ENCODE measurements at regions not wholly inside any gene's neighbourhood (a gene's known extent, or its start where the extent isn't known, plus 50 kb on each side); places are given as distances from the start of the nearest gene placed in this dataset.
"Not testable (repeated sequence)": the region's sequence is repeated elsewhere in the genome, so short reads cannot be mapped to it uniquely, and the experiment has no call there.

DNA sequence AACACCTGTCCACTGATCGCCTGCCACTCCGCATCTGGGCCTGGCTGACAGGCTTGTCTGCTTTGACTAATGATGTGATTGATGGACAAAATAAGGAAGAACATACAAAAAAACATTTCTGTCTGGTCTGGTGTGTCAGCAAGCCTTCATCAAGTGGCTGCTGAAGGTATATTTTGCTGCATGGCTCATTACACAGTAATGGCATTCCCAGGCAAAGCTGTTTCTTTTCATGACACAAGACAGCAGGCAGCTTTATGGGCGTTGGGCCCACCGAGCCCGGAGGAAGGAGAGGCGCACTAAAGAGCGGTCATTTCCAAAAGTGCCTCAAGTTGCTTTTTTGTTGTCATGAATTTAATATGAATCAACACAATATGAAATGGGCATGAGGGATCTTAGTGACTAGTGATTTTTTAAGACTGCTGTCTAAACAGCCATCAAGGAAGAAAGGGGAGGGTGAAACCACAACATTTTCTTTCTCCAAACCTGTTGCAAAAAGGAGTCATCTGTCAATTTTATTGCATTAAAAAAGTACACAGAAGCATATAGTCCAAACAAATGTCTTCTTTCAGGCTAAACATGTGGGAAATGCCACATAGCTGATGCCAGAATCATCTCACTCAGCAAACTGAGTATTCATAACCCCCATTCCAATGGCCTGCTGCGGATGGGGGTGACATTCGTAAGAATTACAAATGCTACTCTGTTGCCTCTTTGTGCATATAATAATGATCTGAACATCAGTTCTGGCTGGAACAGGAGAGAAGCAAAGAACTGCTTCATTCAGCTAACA lies 476.6 kb downstream of the ZNF536 start:
- no peak for DNase-seq
- H3K4me3 ChIP-seq, result no peak overlapping the region
- H3K27me3 ChIP-seq, result no peaks in the 10 kb centered on the region
- intact Hi-C loops (cut with DNase I), result no loop called here
- TF ChIP-seq, protein P1, sequence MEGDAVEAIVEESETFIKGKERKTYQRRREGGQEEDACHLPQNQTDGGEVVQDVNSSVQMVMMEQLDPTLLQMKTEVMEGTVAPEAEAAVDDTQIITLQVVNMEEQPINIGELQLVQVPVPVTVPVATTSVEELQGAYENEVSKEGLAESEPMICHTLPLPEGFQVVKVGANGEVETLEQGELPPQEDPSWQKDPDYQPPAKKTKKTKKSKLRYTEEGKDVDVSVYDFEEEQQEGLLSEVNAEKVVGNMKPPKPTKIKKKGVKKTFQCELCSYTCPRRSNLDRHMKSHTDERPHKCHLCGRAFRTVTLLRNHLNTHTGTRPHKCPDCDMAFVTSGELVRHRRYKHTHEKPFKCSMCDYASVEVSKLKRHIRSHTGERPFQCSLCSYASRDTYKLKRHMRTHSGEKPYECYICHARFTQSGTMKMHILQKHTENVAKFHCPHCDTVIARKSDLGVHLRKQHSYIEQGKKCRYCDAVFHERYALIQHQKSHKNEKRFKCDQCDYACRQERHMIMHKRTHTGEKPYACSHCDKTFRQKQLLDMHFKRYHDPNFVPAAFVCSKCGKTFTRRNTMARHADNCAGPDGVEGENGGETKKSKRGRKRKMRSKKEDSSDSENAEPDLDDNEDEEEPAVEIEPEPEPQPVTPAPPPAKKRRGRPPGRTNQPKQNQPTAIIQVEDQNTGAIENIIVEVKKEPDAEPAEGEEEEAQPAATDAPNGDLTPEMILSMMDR (IDR thresholded peaks at IDR 0.05), result no peak
- no peaks in the 10 kb centered on the region for H3K4me1 ChIP-seq
- no peak for ATAC-seq
- no peaks in the 10 kb centered on the region for H3K9me3 ChIP-seq
- FAIRE-seq, result no peak
- 70 to 73% methylated on average over 9 of the region's 9 CpGs for WGBS, 2 donors
- H3K36me3 ChIP-seq, result no peaks in the 10 kb centered on the region
- H3K27ac ChIP-seq, result no peak overlapping the region

DNA sequence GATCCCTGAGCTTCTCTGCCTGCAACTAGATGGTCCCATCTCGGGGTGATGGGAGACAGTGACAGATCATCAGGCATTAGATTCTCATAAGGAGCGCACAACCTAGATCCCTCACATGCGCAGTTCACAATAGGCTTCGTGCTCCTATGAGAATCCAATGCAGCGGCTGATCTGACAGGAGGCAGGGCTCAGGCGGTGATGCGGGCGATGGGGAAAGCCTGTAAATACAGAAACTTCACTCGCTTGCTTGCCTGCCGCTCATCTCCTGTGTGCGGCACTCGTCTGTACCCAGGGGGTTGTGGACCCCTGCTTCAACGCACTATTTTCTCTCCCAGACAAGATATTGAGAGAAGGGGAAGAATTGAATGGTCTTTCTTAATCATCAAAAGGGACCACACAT lies 473.9 kb downstream of the ZNF536 start:
- Histone ChIP-seq H3K27ac (no peak overlapping the region), H3K9me3 (no peaks in the 10 kb centered on the region), H3K4me3 (no peak overlapping the region), H3K36me3 (no peaks in the 10 kb centered on the region), H3K27me3 (no peaks in the 10 kb centered on the region), H3K4me1 (no peaks in the 10 kb centered on the region)
- no peak for DNase-seq
- intact Hi-C loops (cut with DNase I), result no loop called here
- TF ChIP-seq, protein P1 (IDR thresholded peaks at IDR 0.05), result no peak
- 79 to 83% methylated on average over 13 of the region's 13 CpGs for WGBS, 2 donors
- ATAC-seq, result no peak
- FAIRE-seq, result no peak

DNA sequence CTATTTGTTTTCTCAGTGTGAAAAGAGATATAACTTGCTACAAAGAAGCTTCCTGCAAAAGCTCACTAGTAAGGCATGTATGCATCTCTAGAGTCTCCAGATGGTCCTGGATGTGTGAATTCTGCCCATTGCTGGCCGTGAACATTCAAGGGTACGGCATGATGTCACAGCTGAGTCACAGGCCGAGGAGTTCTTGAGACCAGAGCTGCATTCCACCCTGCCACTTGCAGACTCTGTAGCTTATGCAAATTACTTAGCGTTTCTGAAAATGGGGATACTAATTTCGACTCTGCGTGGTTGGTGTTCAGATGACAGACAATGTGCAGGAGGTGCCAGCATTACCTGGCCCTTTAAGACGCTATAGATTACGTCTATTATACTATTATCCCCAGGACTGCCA lies 470.7 kb downstream of the ZNF536 start:
- H3K27ac ChIP-seq, result no peak overlapping the region
- WGBS, 2 donors, result 67% methylated on average over 8 of the region's 8 CpGs
- no peak for DNase-seq
- H3K9me3 ChIP-seq, result no peaks in the 10 kb centered on the region
- ATAC-seq, result no peak
- TF ChIP-seq, protein P1 (IDR thresholded peaks at IDR 0.05), result no peak
- no peak overlapping the region for H3K4me3 ChIP-seq
- no peaks in the 10 kb centered on the region for H3K36me3 ChIP-seq
- intact Hi-C loops (cut with DNase I), result no loop called here
- no peaks in the 10 kb centered on the region for H3K4me1 ChIP-seq
- H3K27me3 ChIP-seq, result no peaks in the 10 kb centered on the region
- FAIRE-seq, result no peak

DNA sequence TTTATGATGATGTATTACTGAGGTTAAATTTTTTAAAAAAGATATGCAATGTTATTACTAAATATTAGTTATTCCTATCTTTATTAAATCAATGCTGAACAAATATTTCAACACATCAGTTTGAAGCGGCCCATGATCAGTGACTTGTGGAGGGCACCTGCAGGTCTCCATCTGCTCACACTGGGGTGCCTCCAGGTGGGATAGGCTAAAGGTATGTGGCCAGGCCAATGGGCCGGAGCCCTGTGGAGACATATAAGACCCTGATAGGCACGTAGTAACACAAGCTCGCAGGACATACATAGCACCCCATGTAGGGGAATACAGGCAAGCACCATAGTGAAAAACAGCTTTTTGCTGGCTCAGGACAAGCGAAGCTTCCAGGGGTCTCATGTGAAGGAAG lies 469.8 kb downstream of the ZNF536 start:
- FAIRE-seq, result no peak
- intact Hi-C loops (cut with DNase I), result no loop called here
- Histone ChIP-seq H3K36me3 (no peaks in the 10 kb centered on the region), H3K9me3 (no peaks in the 10 kb centered on the region), H3K4me3 (no peak overlapping the region), H3K4me1 (no peaks in the 10 kb centered on the region), H3K27me3 (no peaks in the 10 kb centered on the region), H3K27ac (no peak overlapping the region)
- WGBS, 2 donors, result 71 to 79% methylated on average over 5 of the region's 5 CpGs
- TF ChIP-seq, protein P1 (IDR thresholded peaks at IDR 0.05), result no peak
- DNase-seq, result no peak
- no peak for ATAC-seq

DNA sequence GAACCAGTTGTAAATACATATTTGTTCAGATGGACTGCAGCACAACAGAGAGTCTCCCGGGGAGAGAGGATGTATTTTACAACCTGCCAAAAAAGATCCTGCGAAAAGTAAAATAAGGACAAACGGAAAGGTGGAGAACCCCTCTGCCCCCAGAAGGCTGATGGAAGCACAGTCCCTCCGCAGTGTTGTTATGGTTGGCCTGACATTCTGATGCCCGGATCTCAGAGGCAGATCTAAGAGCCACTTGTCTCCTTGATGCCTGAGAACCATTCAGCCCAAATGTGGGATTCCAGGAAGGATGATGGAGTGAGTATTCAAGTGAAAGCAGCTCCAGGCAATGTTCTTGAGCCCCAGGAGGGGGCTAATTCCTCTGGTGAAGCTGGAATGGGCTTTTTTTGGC lies 458.7 kb downstream of the ZNF536 start:
- H3K27ac ChIP-seq, result no peak overlapping the region
- peaks cover 0 to 3% (median 0%) of the 10 kb centered on the region in 4 donors for H3K27me3 ChIP-seq
- no peak for ATAC-seq
- 58 to 71% methylated on average over 5 of the region's 5 CpGs for WGBS, 2 donors
- no peaks in the 10 kb centered on the region for H3K4me1 ChIP-seq
- no peak for FAIRE-seq
- H3K36me3 ChIP-seq, result no peaks in the 10 kb centered on the region
- no peaks in the 10 kb centered on the region for H3K9me3 ChIP-seq
- no peak for DNase-seq
- intact Hi-C loops (cut with DNase I), result no loop called here
- TF ChIP-seq, protein P1 (IDR thresholded peaks at IDR 0.05), result no peak
- H3K4me3 ChIP-seq, result no peak overlapping the region

DNA sequence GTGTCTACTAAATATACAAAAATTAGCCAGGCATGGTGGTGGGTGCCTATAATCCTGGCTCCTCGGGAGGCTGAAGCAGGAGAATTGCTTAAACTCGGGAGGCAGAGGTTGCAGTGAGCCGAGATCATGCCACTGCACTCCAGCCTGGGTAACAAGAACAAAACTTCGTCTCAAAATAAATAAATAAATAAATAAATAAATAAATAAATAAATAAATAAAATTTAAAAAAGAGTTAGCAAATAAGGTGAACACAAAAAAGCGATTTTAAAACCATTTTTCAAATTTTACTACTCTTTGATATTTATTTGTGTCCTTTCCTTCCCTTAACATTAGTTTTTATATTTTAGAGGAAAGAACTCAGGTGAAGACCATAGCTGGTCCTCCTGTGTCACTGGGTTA lies 453.3 kb downstream of the ZNF536 start:
- ATAC-seq; H3K27me3 ChIP-seq; H3K27ac ChIP-seq; H3K36me3 ChIP-seq; H3K4me1 ChIP-seq; FAIRE-seq; H3K4me3 ChIP-seq; intact Hi-C loops (cut with DNase I); H3K9me3 ChIP-seq; DNase-seq: not testable (repeated sequence)
- 66 to 77% methylated on average over 5 of the region's 5 CpGs for WGBS, 2 donors
